ENCODE measurements at regions not wholly inside any gene's neighbourhood (a gene's known extent, or its start where the extent isn't known, plus 50 kb on each side); places are given as distances from the start of the nearest gene placed in this dataset.
"Not testable (repeated sequence)": the region's sequence is repeated elsewhere in the genome, so short reads cannot be mapped to it uniquely, and the experiment has no call there.

DNA sequence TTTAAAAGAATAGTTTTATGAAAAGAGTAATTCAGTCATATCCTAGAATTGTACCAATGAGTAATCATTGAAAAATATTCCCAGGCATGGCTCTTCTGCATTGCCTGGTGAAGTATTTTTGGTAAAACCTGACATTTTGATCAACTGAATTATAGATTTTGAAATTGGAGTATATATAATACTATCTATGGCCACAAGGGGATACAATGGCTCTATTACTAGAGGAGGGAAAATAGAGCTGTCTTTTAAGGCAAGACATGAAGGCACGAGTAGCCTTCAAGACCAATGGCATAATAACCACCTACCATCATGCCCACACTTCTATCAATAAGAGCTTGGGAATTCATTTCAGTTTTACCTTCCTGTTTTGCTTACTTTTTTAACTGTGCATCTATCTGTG is 1241.4 kb upstream of the TMEM132C start:
- DNase-seq, result no peak

DNA sequence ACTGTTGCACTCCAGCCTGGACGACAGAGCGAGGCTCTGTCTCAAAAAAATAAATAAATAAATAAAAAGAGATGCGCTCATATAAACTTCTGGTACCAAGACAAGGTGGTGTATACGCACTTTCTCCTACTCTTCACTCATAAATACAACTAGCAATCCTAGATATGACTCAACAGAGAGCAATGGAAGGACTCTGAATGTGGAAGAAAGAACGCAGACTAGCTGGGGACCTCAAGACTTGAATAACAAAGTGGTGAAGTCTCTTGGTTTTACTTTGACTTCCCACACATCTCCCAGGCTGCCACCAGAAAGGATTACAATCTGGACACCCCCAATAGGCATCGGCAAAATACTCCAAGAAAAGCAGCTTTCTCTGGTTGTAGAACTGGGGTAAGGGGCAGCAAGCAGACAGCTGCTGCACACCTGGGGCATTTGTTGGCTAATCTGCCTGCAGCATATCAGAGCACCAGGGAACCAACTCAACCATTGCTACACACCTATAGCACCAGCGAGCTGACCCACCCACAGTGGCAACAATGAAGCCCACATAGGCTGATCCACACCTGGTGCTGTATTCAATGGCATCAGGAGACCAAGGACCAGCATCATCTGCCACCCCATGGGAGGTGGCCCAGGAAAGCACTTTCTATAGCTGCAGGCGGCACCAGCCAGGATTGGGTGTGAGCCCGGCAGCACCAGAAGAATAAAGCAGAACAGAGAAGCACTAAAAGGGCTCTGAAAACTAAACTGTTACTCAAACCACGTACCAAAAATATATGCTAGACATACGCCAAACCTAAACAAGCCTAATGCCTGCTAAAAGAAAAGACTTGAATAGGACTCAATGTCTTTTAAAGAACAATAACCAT is 1231.7 kb upstream of the TMEM132C start:
- no peak for DNase-seq

GRCh38 chr12:127038152-127038551 is 1228.8 kb upstream of the TMEM132C start:
- no peak for DNase-seq

DNA sequence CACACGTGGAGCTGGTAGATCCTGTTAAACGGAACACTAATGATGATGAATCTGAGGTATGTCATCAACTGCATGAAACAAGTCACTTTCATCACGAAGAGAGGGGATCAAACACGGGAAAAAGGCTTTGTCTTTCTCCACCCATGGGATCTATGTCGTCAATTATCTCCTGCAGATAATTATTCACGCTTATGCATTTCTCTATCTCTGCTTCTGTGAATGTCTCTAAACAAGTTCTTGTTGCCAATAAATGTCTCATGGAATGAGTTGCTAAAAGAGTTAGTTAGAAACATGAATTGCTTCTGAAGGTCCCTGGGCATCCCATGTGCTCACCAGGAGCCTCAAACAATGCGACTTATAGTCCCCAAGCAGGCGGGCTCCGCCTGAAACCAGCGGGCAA is 1228.2 kb upstream of the TMEM132C start:
- DNase-seq, result no peak

DNA sequence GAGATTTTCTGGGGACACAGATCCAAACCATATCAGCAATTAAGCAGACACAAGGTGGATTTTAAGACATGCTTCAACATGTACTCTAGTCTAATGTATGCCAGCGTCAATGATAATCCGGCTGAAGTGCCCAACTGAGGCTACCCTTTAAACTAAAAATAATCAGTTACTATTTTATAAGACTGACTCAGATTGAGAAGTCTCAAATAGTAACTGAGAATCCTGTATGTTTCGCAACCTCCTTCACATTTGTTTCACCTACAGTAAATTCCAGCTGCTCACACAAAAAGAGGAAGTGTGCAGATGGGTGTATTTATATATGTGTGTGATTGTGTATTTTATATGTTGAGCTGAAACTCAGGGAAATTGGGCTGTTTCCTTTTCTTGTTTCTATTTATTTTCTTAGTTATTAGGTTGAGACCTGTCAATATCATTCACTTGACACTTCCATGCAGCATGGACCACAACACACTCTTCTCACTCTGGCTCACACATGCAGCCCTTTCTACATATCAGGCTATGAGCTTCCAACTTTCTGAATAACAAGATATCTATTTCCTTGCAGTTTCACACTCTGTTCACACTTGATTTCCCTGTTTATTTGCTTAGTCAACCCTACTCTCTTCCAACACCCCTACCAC is 1224.9 kb upstream of the TMEM132C start:
- no peak for DNase-seq

- no peak for DNase-seq
Observed at GRCh38 chr12:127043731-127044130, 1223.2 kb upstream of the TMEM132C start.

- DNase-seq, result no peak
Observed at GRCh38 chr12:127044836-127045235, 1222.1 kb upstream of the TMEM132C start.

- DNase-seq, result no peak
Observed at GRCh38 chr12:127046467-127046866, 1220.5 kb upstream of the TMEM132C start.

- DNase-seq, result no peak
Observed at GRCh38 chr12:127048057-127048456, 1218.9 kb upstream of the TMEM132C start.

DNA sequence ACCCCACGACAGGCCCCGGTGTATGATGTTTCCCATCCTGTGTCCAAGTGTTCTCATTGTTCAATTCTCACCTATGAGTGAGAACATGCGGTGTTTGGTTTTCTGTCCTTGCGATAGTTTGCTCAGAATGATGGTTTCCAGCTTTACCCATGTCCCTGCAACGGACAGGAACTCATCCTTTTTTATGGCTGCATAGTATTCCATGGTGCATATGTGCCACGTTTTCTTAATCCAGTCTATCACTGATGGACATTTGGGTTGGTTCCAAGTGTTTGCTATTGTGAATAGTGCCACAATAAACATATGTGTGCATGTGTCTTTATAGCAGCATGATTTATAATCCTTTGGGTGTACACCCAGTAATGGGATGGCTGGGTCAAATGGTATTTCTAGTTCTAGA is 1218.4 kb upstream of the TMEM132C start:
- not testable (repeated sequence) for DNase-seq

GRCh38 chr12:127051139-127051538 is 1215.8 kb upstream of the TMEM132C start:
- no peak for DNase-seq

DNA sequence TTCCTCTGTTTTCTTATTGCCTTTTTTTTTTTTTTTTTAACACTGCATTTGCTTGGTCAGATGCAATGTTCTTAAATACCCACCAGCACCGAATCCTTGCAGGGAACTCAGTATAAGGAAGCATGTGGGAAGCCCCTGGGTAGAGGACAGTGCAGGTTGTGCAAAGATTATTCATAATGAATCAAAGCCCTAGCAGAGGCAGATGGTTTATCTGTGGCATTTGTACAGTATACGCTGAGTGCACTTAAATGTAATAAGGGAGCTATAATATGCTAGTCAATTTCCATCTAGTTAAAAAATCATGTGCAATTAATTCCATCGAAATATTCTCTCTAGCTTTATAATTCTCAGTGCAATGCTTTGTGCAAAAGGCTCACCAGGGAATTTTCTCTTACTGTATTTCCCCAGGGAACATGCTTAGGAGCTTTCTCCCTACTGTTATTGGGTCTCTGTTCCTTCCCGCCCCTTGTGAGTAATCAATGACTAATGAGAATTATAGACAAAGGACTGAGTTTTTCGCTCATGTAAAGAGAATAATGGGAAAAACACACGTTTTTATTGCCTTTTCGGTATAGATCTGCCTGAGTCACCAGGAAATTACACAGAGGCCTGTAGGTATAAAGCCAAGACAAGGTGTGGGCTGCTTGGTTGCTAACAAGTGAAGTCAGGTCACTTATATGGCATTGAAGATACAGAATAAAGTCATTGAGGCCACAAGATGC is 1214.3 kb upstream of the TMEM132C start:
- no peak for DNase-seq

DNA sequence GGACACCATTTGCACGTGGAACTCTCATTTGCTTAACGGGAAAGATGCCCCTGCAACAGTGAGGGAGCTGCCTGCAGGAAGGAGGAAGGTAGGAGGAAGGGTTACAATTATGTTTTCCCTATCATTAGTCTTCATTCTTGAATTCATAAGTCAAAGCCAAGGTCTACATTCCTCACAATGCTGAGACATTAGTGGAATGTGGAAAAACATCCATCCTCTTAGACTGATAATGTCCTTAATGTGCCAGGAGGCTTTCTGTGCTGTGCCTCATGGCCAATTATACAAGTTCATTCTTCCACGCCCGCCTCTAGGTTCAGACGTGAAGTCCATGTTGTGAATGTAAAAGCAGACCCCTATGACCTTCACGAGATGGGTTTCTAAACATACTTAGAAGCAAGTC is 1212.4 kb upstream of the TMEM132C start:
- no peak for DNase-seq

- DNase-seq, result no peak
Observed at GRCh38 chr12:127060310-127060847, 1206.6 kb upstream of the TMEM132C start.

GRCh38 chr12:127060933-127061332 is 1206.0 kb upstream of the TMEM132C start:
- DNase-seq, result no peak

- no peak for DNase-seq
Observed at GRCh38 chr12:127063339-127064072, 1203.5 kb upstream of the TMEM132C start.

DNA sequence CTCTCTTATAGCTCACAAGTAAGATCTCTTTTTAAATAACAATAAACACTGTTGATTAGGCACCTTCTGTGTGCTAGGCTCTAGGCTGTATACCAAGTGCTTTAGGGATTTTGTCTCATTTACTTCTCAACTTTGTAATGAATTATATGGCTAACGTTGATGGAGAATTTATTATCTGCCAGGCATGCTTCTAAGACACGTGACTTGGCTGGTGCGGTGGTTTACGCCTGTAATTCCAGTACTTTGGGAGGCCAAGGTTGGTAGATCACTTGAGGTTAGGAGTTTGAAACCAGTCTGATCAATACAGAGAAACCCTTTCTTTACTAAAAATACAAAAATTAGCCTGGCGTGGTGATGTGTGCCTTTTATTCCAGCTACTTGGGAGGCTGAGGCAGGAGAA is 1202.8 kb upstream of the TMEM132C start:
- DNase-seq, result no peak

- DNase-seq, result no peak
Observed at GRCh38 chr12:127065595-127065994, 1201.4 kb upstream of the TMEM132C start.

DNA sequence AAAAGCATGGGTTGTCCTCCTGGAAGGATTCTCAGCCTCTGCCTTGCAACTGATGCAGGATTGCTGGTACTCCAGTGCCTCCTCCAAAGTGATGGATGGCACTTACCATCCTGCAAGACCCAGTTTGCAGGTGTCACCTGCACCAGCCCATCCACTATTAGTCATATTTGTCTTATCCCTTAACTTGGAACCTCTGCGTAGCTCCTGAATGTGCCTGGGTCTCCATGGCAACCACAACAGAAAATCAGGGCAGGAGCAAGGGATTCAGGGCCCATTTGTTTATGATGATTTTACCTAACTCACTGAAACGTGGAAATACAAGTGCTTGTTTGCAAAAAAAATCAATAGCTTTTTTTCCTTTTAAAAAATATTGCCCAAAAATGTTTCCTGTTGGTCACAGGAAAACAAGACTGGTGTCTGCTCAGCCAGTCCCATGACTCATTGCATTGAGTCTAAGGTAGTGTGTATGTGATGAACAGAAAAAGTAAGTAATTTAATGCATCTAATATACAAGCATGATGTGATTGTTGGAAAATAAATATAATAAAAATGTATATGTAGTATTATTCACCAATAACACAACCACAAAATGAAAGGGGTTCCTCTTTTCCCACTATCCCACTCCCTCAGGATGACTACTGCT is 1196.3 kb upstream of the TMEM132C start:
- DNase-seq, result no peak

GRCh38 chr12:127074161-127074560 is 1192.8 kb upstream of the TMEM132C start:
- DNase-seq, result no peak

DNA sequence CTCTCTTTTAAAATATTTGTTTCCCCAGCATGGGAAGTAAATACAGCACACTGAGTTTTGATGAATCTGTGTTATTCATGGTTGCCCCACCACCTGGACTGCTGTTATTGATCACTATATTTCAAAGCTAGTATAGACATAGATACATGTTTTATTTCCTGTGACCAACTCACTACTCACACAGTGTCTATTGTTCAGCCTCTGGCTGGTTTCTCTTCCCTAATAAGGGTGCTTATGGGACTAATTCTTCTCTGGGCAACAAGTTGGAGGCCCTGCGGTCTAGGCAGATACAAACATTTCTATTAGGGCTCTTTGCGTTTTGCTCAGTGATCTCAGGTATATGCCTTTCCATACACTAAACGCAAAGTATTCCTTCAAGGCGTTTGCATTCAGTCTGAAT is 1191.0 kb upstream of the TMEM132C start:
- DNase-seq, result no peak
